ENCODE measurements at regions not wholly inside any gene's neighbourhood (a gene's known extent, or its start where the extent isn't known, plus 50 kb on each side); places are given as distances from the start of the nearest gene placed in this dataset.

DNA sequence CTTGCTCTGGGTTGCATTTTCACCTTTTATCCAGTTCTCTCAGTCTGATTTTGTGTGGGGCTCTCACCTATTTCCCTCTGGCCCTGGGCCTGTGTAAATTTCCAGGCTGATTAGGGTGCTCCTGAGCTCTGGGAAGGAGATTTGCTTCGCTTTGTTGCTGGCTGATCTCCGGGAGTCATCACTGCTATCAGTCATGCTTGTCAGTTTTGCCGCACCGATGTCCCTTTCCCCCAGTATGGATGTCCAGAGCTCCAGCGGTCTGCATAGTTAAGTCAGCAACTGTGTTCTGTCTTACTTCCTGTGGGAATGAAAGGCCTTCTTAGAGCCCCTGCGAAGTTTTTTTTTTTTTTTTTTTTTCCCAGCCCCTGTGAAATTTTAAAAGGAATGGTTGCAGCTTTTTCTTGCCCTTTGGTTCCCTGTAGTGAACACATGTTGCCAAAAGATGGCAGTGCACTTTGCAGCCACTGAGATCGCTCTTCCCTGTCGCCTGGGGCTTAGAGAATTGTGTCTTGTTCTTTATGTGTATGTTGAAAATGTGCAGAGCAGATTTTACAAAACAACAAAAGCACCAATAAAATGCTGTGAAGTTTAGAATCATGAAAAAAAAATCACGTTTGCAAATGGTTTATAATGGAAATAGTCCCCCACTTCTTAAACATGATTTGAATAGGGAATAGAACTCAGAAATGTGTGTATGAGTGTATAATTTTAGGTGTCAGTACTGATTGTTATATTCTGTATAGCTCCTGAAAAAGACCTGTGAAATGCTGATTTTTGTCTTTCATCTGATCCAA lies 109.1 kb upstream of the SLC4A4 start:
- TF ChIP-seq POLR2A (IDR thresholded peaks at IDR 0.05): no peak
- TF ChIP-seq, protein P1, sequence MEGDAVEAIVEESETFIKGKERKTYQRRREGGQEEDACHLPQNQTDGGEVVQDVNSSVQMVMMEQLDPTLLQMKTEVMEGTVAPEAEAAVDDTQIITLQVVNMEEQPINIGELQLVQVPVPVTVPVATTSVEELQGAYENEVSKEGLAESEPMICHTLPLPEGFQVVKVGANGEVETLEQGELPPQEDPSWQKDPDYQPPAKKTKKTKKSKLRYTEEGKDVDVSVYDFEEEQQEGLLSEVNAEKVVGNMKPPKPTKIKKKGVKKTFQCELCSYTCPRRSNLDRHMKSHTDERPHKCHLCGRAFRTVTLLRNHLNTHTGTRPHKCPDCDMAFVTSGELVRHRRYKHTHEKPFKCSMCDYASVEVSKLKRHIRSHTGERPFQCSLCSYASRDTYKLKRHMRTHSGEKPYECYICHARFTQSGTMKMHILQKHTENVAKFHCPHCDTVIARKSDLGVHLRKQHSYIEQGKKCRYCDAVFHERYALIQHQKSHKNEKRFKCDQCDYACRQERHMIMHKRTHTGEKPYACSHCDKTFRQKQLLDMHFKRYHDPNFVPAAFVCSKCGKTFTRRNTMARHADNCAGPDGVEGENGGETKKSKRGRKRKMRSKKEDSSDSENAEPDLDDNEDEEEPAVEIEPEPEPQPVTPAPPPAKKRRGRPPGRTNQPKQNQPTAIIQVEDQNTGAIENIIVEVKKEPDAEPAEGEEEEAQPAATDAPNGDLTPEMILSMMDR (IDR thresholded peaks at IDR 0.05): peak; percentile 37 to 54 (median 42)
